NT2/D1 (cell line): ENCODE measurements at regions not wholly inside any gene's neighbourhood (a gene's known extent, or its start where the extent isn't known, plus 50 kb on each side); places are given as distances from the start of the nearest gene placed in this dataset.

Experiments
- SUZ12 ChIP-seq: IDR thresholded peaks from 2 replicates; pipeline ENCODE4 v1.6.1; 2011; ENCODE audit not compliant: insufficient read length, insufficient read depth; ENCODE audit errors: extremely low read depth
- YY1 ChIP-seq: IDR thresholded peaks from 2 replicates; pipeline ENCODE4 v1.6.1; 2011; ENCODE audit not compliant: insufficient read length, insufficient read depth

DNA sequence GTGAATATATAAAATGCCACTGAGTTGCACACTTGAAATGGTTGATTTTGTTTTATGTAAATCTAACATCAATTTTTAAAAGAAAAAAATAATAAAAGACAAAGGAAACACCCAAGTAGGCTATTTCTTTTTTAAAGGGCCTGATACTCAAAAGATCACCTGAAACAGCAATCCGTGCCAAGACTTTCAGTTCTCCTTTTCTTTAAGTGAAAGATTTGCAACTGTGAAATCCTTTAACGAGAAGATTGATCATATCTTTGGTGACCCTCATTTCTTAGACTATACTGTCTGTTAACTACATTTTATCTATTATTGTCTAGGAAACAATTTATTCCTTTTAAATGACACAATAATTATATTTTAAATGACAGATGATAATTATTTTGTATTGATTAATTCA, 1841.5 kb downstream of the LRRC4C start:
- no peak for TF ChIP-seq SUZ12
- no peak for TF ChIP-seq YY1
